Stimulated activated CD8-positive, alpha-beta memory T cell treated with anti-CD3 and anti-CD28 coated beads, Interleukin-4, amount 100 ng/mL, for 48 hours (primary cell): ENCODE measurements at regions not wholly inside any gene's neighbourhood (a gene's known extent, or its start where the extent isn't known, plus 50 kb on each side); places are given as distances from the start of the nearest gene placed in this dataset.

ENCODE experiments used
- DNase-seq: peaks from one replicate; pipeline ENCODE4 v3.0.0-alpha.2; 2020

- no peak for DNase-seq
Measured at GRCh38 chr2:41926614-41927580, 120.9 kb upstream of the PKDCC start.

DNA sequence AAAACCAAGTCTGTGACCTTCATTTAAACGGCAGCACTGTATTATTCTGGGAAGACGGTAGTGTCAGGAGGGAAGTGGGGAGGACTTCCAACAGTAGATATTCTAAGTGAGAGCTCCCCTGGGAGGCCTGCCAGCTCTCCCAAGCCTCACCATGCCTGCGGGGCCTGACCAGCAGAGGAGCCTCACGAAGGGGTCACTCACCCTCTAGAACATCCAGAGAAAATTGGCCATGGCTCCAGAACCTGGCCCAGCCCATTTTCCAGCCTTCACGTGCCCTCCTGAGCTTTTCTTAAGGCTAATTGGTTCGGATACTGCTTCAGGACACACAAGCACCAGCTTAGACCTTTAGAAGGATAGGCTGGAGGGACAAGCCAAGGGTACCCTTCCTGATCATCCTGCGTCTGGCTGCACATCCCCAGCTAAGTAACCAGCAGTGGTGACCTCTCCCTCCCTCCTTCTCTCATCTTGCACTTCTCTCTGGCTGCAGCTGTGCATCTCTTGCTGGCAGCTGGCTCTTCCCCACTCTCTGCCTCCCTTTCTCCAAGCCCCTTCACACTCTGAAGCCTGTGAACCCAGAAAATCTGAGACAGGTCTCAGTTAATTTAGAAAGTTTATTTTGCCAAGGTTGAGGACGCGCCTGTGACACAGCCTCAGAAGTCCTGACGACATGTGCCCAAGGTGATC, 120.1 kb upstream of the PKDCC start:
- no peak for DNase-seq

DNA sequence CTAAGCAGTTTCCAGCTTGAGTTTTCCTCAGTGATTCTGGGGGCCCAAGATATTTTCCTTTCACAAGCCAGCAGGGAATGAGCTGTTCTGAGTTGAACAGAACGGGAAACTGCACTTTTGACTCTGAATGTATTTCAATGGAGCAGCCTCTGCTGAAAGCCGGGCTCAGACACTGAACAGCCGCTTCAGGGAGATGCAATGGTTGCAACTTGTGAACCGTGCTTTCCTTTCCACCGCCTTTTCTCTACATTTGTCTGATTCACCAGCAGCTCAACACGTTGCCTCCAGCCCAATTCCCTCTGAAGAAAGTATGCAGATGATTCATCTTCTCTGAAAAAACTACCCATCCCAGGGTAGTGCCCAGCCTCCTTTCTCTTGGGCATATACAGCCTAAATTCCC, 119.3 kb upstream of the PKDCC start:
- DNase-seq: no peak

DNA sequence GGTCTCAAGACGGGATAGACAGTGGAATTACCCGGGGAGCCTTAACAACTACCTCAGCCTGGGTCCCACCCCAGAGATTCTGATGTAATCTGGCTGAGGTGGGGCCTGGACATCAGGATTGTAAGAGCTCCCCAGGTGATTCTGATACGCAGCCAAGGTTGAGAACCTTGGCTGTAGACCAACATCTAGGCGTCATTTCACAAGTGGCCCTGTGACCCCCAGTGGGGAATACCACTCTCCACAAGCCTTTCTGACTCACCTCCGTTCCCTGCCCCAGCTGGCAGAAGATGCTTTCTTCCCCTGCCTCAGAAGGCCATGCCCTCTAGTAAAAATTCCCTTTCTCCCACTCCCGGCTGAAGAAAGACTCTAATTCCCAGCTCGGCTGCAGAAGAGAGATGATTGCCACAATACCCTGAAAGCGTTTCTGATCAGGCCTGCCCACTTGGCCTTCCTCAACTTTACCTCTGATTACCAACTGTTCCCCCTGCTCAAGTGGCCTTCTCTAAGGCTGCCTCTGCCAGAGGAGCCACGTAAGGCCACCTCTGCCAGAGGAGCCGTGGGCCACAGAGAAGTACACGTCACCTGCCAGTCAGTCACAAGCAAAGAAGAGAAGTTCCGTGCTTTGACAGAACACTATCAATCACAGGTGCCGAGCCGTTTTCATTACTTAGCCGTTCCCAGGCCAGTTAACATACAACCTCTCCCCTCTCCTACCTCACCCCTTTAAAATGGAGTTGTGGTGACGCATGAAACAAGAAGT, 116.8 kb upstream of the PKDCC start:
- no peak for DNase-seq

DNA sequence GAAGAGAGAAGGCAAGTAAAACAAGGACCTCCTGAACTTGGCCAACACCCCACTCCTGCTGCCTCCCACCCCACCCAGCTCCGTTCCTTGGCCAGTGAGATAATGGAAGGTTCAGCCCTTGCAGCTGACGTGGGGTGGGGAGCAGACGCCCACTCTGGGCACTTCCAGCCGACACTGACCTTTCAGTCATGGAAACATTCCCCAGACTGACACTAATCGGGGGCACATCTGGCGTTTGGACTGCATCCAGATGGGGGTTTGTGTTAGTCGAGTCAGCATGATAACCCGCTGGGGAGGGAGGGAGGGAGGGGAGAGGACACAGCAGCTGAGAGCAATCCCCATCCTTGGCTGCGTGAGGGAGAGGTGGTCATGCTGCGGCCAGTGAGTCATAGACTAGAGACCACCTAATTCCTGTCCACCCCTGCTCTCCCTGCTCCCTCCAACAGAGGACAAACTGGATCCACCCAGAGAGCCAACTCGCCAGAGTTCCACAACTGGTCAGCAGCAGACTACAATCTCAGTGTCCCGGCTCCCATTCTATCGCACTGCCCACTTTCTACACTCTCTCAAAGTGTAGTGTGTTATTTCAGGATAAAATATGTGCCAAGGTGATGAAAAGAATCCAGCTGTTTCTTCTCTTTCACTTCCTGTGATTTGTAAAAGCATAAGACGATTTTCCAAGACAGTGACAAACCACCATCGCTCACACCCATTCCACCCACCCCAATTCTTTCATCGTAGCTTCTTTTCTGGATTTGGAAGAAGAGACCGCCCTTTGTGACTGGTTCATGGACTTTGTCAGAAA, 115.4 kb upstream of the PKDCC start:
- no peak for DNase-seq

DNA sequence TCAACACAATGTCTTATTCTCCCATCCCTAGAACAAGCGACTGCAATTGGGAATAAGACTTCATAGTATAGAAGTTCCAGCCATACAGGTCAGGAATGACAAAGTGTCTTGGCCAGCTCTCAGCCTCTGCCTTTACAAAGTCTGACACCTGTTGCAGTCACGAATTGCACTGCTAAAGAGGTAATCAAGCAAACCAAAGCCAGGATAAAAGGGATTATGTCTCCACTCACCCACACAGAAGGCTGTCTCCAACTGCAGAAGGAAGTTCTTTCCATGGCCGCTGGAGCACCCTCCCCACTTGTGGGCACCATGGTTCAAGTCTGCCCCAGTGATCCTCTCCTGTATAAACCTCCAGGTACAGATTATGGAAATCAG, 114.8 kb upstream of the PKDCC start:
- no peak for DNase-seq

- no peak for DNase-seq
Measured at GRCh38 chr2:41933585-41934320, 114.1 kb upstream of the PKDCC start.

- no peak for DNase-seq
Measured at GRCh38 chr2:41934329-41934958, 113.4 kb upstream of the PKDCC start.

DNA sequence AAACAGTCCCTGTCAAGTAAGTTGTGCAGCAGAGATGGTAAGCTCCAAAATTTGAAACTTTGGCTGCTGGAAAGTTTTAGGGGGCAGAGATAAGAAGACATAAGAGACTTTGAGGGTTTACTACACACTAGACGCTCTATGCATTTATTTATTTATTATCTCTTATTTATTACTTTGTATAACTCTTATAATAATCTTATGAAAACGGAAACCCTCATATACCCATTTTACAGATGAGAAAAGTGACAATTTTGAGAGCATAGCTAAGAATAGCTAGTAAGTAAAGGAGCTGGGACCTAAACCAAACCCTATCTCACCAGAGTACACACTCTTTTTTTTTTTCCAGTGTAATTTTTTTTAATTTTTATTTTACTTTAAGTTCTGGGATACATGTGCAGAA, 112.8 kb upstream of the PKDCC start:
- no peak for DNase-seq

- DNase-seq: no peak
Measured at GRCh38 chr2:41935825-41936224, 112.0 kb upstream of the PKDCC start.

- no peak for DNase-seq
Measured at GRCh38 chr2:41936771-41937463, 110.9 kb upstream of the PKDCC start.

DNA sequence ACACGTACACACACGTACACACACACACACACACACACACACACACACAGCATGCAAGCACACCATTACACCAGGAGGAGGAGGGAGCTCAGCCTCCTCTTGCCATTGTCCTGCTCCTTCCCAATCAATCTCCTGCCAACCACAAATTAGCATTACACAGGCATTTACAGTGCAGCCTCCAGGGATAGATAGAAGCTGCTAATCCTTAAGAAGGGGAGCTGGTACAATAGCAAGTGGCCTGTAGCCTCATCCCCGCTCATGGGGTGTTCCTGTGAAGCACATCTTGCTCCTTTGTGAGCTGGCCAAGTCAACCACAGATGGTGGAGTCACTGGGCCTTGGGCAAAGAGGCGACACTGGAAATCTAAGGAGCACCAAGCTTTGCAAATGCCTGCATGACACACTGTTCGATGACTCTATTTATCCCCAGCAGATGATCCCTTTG, 110.3 kb upstream of the PKDCC start:
- no peak for DNase-seq

GRCh38 chr2:41937921-41938708, 109.7 kb upstream of the PKDCC start:
- no peak for DNase-seq

DNA sequence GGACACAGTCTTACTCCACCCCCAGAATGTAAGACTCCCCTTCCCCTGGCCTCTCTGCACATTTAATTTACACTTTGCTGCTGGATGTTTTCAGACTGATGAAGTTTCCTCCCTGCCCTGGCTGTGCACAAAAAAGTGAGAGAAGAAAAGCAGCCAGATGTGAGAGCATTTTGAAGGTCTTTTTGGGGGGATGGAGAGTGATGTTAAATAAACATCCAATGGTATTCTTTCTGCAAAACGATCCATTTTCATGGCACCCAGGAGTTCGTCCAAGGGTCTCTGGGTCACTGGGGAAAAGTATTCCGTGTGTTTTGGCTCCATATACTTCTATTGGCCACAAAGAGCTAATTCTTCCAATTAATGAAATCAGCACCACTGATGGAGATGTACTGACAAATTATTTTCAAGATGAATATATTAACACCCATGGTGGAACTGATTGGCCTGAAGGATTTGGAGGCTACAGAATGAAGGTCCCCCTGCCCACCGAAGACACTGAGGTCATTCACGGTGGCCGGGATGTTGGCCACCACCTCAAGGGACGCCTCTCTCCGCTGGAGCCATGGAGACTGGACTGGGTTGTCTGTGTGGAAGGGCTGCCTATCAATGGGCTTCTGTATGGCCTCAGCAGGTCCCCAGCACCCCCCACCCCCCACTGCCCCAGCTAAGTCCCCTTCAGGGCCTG, 107.6 kb upstream of the PKDCC start:
- no peak for DNase-seq

- DNase-seq: no peak
Measured at GRCh38 chr2:41940745-41941063, 107.1 kb upstream of the PKDCC start.

DNA sequence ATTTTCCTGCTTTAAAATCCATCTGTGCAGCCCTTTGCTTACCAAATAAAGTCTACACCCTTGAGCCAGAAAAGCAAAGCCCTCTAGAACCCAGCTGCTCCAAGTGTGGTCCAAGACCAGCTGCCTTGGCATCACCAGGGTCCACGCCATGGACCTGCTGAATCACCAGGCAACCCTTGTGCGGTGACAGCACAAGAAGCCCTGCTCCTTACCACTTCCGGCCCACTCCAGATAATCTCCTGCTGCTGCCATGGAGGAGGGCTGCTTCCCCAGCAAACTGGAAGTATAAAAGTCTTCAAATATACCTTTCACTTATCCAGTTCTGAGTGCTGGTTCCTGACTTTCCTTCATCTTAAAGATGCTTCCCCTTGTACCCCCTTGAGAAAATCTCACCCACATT, 106.0 kb upstream of the PKDCC start:
- no peak for DNase-seq

- DNase-seq: no peak
Measured at GRCh38 chr2:41942278-41942677, 105.5 kb upstream of the PKDCC start.

DNA sequence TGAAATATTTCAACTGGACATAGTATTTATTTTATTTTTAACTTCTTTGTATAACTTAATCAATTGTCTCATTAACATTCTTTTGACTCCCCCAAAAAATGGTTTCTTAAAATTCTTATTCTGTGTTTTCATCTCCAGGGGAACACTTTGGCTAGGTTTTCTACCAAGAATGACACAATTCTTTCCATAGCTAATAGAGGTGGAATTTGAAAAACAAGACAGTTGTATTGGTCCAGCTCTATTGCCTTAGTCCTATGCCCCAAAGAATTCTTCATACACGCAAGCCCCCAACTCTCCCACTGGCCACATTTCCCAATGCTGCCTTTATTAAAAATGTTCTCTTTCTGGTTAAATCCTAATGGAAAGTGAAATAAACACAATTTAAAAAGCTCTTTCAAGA, 104.7 kb upstream of the PKDCC start:
- no peak for DNase-seq

- no peak for DNase-seq
Measured at GRCh38 chr2:41944220-41944880, 103.5 kb upstream of the PKDCC start.
